SJCRH30 (cell line): ENCODE measurements at regions not wholly inside any gene's neighbourhood (a gene's known extent, or its start where the extent isn't known, plus 50 kb on each side); places are given as distances from the start of the nearest gene placed in this dataset.
A peak's percentile ranks its signal among the peaks of the same experiment; 100 is the strongest.
"Not testable (repeated sequence)": the region's sequence is repeated elsewhere in the genome, so short reads cannot be mapped to it uniquely, and the experiment has no call there.

Experiments used
- DNase-seq, 2 experiments: peaks; one replicate each; pipeline ENCODE4 v3.0.0-alpha.2; 2015 to 2020
- H3K27ac ChIP-seq: fragments of 250-450 bp; sonication (Bioruptor Pico); 2 replicates; pipeline ENCODE4 v1.5.1; 2020; ENCODE audit warnings: mild to moderate bottlenecking, moderate library complexity
- H3K27me3 ChIP-seq: fragments of 250-450 bp; sonication (Bioruptor Pico); 2 replicates; pipeline ENCODE4 v1.5.1; 2020; ENCODE audit warnings: mild to moderate bottlenecking, moderate library complexity
- H3K36me3 ChIP-seq: fragments of 250-450 bp; sonication (Bioruptor Pico); 2 replicates; pipeline ENCODE4 v1.5.1; 2020; ENCODE audit warnings: mild to moderate bottlenecking, moderate library complexity
- H3K4me1 ChIP-seq: fragments of 250-450 bp; sonication (Bioruptor Pico); 2 replicates; pipeline ENCODE4 v1.5.1; 2020; ENCODE audit warnings: mild to moderate bottlenecking, moderate library complexity
- H3K4me3 ChIP-seq: fragments of 250-450 bp; sonication (Bioruptor Pico); 2 replicates; pipeline ENCODE4 v1.5.1; 2020; ENCODE audit warnings: mild to moderate bottlenecking, moderate library complexity
- H3K9me3 ChIP-seq: fragments of 250-450 bp; sonication (Bioruptor Pico); replicated peaks from 2 replicates; pipeline ENCODE4 v1.5.1; 2020; ENCODE audit warnings: mild to moderate bottlenecking, moderate library complexity

DNA sequence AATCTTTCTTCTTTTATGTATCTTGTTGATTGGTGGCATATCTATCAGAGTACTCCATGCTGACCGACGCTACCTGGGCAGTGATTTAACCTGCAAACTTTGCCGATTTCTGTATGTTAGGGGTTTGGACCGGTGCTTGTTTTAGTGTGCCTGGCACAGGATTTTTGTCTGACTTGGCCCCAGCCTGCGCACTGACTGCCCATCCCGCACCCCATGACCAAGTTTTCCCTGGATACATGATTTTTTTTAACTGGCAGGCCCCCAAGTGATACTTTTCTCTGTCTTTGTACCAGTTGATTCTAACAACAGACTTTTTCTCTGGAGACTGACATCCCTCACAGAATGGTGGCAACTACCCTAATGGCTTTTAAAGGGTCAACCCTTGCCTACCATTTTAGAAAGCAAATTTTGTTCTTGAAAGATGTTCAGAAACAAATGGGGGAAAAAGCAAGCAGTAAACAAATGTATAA is 69.0 kb upstream of the C1QTNF9B start:
- no peak overlapping the region for H3K27ac ChIP-seq
- DNase-seq = no peak
- H3K9me3 ChIP-seq = no peaks in the 10 kb centered on the region
- H3K4me1 ChIP-seq = peaks cover 6% of the 10 kb centered on the region
- H3K36me3 ChIP-seq = no peaks in the 10 kb centered on the region
- H3K4me3 ChIP-seq = no peak overlapping the region
- no peaks in the 10 kb centered on the region for H3K27me3 ChIP-seq

DNA sequence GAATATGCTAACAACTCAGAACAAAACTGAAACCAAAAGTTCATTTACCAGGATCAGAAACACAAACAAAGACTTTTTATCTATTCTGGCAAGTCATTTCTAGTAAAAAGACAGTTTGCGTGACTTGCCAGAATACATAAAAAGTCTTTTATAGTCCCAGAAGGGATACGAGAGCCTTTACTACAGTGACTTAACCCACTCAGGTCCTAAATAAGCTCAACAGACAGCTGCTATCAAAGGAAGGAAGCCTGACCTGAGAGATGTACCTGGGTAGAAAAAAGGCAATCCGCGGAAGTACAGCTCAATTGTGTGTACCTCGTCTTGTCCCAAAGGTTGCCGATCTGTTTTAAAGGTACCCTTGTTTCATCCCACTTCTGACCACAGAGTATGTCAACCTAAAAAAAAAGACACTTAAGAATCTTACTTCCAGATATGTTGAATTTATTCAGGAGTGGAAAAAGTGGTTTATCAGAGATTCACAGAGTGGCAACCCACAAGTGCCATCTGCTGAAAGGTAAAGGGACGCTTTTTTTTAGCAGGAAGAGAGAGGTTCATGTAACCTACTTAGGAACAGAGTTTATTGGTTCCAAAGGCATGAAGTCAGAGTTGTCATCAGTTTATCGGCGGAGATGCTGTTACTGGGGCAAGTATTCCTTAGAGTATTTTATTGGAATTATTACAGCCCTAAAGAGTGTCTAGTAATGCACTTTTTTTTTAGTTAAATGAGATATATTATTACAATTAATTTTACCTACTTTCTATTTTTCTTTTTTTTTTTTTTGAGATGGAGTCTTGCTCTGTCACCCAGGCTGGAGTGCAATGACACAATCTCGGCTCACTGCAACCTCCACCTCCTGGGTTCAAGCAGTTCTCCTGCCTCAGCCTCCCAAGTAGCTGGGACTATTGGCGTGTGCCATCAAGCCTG is 69.7 kb upstream of the C1QTNF9B start:
- H3K4me3 ChIP-seq = no peak overlapping the region

DNA sequence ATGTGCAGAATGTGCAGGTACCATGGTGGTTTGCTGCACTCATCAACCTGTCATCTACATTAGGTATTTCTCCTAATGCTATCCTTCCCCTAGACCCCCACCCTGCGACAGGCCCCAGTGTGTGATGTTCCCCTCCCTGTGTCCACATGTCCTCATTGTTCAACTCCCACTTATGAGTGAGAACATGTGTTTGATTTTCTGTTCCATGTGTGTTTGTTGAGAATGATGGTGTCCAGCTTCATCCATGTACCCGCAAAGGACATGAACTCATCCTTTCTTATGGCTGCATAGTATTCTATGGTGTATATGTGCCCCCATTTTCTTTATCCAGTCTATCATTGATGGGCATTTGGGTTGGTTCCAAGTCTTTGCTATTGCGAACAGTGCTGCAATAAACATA is 70.5 kb upstream of the C1QTNF9B start:
- H3K9me3 ChIP-seq, H3K27me3 ChIP-seq, H3K27ac ChIP-seq, H3K36me3 ChIP-seq, H3K4me3 ChIP-seq, DNase-seq: not testable (repeated sequence)
- H3K4me1 ChIP-seq = peaks cover 12% of the 10 kb centered on the region

More for the DNA sequence above, 69.7 kb upstream of the C1QTNF9B start:
- no peaks in the 10 kb centered on the region for H3K27me3 ChIP-seq
- DNase-seq = no peak
- H3K27ac ChIP-seq = no peak overlapping the region
- peaks cover 12% of the 10 kb centered on the region for H3K4me1 ChIP-seq
- no peaks in the 10 kb centered on the region; the same call in 1 of the 2 replicates for H3K9me3 ChIP-seq
- H3K36me3 ChIP-seq = no peaks in the 10 kb centered on the region

DNA sequence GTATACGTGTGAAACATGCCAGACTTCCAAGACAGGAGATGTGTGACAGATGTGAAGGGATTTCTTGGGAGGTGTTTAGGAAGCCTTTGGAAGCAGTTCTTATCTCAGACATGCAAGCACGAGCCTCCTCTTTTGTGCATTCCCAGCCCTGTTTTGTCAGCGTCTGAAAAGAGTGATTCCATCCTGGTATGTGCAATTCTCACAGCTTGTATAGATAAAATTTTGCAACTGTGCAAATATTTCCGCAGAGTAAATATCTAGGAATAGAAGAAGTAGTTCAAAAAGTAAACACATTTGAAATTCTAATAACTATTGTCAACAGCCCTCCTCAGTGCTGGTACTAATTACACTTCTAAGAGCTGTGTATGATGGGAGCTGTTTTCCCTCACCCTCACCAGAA is 72.3 kb upstream of the C1QTNF9B start:
- DNase-seq = no peak
- Histone ChIP-seq H3K4me3 (no peak overlapping the region), H3K4me1 (peaks cover 12% of the 10 kb centered on the region), H3K9me3 (no peaks in the 10 kb centered on the region; the same call in 1 of the 2 replicates), H3K27me3 (no peaks in the 10 kb centered on the region), H3K36me3 (no peaks in the 10 kb centered on the region), H3K27ac (no peak overlapping the region)

DNA sequence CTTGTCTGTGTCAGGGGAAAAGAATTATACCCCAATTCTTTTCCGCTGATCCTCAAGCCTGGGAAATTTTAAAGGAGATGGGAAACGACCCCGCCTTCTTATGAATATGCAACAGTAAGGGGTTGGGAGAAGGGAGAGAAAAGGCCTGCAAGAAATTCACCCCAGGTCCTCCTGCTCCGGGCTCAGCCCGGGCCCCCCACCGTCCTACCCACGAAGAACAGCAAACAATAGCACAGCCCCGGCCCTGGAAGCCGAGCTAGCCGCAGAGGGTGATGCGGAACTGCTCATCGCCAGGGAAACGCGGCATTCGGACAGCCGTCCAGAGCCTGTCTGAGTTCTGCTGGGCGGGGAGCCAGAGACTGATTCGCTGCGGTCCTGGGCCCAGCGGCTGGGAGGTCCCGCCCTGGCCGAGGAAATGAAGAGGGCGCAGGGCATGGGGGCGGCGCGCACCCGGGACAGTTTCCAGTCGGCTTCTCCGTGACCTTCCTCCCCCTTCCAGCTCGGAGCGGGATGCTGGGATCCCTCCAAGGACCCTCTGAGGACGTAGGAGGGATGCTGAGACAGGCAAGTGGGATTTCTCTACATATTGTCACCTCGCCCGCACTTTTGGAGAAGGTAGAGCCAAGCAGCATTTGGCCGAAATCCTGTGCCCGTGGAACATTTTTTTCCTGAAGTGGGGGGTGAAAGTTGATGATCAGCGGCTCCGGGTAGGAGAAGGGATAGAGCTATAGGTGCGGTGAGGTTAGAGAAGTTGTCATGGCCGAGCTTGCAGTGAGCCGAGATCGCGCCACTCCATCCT is 82.3 kb upstream of the C1QTNF9B start:
- H3K4me1 ChIP-seq = peaks cover 21% of the 10 kb centered on the region
- H3K27me3 ChIP-seq = no peaks in the 10 kb centered on the region
- no peaks in the 10 kb centered on the region for H3K36me3 ChIP-seq
- peak overlapping the region; percentile 64 for H3K4me3 ChIP-seq
- peak; percentile 94 to 95 for DNase-seq
- no peaks in the 10 kb centered on the region for H3K9me3 ChIP-seq
- H3K27ac ChIP-seq = peak overlapping the region; percentile 90

DNA sequence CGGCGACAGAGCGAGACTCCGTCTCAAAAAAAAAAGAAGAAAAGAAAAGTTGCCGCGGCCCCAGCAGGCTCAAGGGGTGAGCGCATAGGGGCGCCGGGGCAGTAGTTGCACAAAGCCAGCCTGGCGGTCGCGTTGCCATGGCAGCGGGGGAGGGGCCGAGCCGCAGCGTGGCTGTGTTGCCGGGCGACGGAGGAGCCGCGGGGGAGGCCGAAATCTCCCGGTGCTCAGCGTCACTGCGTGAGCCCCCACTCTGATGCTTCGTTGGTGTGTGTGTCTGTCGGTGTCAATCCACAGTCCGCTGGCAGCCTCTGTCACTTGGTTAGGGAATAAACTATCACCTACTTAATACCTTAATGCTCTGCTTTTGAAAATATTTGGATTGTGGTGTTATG is 82.9 kb upstream of the C1QTNF9B start:
- Histone ChIP-seq H3K27me3 (no peaks in the 10 kb centered on the region), H3K9me3 (no peaks in the 10 kb centered on the region), H3K27ac (peak overlapping the region; percentile 90), H3K4me3 (peak overlapping the region; percentile 64), H3K36me3 (no peaks in the 10 kb centered on the region), H3K4me1 (peaks cover 27% of the 10 kb centered on the region)
- DNase-seq = peak; percentile 96 to 98

DNA sequence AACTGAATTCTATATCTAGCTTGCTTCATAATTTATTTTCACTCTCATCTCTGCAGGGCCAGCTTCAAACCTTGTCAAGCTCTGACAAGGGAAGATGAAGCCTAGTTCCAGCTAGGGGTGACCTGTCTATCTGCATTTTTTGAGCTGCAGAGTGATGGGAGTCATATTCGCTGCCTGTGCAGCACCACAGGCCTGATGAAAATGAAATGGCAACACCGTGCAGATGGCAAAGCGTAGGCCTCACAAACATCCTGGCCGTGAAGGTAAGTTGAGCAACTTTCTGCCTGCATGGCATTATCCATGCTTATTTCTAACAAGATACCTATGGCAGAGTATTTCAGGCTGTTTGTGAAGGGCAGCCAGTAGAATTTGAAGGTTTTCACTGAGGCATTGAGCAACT is 86.4 kb upstream of the C1QTNF9B start:
- Histone ChIP-seq H3K9me3 (no peaks in the 10 kb centered on the region), H3K4me1 (peaks cover 40% of the 10 kb centered on the region), H3K27me3 (no peaks in the 10 kb centered on the region), H3K27ac (no peak overlapping the region), H3K4me3 (no peak overlapping the region), H3K36me3 (no peaks in the 10 kb centered on the region)
- DNase-seq = no peak

DNA sequence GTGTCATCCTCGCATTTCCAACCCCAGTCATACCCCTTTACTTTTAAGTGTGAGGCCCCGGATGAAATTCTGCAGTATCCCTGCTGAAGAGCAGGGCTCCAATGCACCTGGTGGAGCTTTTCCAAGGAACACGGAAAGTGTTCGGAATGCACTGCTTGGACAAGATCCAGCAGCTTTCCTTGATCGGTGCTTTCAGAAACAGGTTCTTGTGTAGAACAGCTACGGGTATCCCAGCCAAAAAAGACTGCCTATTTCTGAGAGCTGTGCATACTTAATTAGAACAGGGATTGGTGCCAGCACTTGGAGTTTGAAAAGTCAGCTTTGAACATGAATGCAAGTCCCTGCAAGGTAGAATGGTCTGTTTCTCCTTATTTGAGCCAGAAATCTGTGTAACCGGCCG is 87.2 kb upstream of the C1QTNF9B start:
- no peaks in the 10 kb centered on the region for H3K9me3 ChIP-seq
- DNase-seq = peak in 1 of 2 experiments; percentile 33
- no peak overlapping the region for H3K27ac ChIP-seq
- no peak overlapping the region for H3K4me3 ChIP-seq
- no peaks in the 10 kb centered on the region for H3K36me3 ChIP-seq
- H3K4me1 ChIP-seq = peaks cover 36% of the 10 kb centered on the region
- no peaks in the 10 kb centered on the region for H3K27me3 ChIP-seq

DNA sequence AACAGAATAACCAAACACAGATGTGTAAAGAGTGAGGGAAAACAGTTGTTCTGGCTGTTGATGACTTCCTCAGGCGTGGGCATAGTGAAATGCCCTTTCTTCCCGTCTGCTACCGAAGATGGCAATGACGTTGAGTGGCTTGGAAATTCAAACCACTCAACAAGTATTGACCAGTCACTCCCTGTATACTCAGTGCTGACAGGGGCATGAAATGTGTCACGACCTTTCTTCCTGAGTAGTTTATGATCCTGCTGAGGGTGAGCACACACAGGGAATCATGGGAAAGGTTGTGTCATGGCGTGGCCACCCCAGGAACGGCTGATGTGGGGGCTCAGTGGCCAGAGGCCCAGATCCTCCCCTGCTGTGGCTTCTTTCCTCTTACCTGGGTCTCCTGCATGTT is 87.8 kb upstream of the C1QTNF9B start:
- Histone ChIP-seq H3K27ac (no peak overlapping the region; the same call in 1 of the 2 replicates), H3K36me3 (no peaks in the 10 kb centered on the region), H3K9me3 (no peaks in the 10 kb centered on the region), H3K4me3 (no peak overlapping the region), H3K4me1 (peaks cover 36% of the 10 kb centered on the region), H3K27me3 (no peaks in the 10 kb centered on the region)
- DNase-seq = no peak

DNA sequence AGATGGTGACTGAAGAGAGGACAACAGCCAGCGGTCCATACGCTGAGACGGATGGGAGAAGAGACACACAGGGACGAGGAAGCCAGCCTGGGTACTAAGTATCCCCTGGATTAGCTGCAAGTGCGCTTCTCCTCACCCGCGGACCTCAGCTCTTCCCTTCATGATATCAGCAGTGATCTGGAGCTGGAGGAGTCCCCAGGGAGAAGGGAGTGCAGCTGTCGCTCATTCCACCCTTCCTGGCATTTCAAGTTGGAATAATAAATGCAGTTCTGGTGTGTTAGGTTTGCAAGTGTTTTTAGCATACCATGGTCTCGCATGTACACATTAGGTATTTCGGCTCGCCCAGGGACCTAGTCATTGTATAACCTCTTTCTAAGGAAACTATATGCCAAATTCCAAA is 88.5 kb upstream of the C1QTNF9B start:
- Histone ChIP-seq H3K36me3 (no peaks in the 10 kb centered on the region), H3K9me3 (no peaks in the 10 kb centered on the region), H3K4me1 (peaks cover 33% of the 10 kb centered on the region), H3K27me3 (no peaks in the 10 kb centered on the region), H3K27ac (peak overlapping the region; percentile 62), H3K4me3 (0 out of 2 replicates have a peak overlapping the region, but pooled peaks have one; percentile 3)
- DNase-seq = peak; percentile 91 to 95

DNA sequence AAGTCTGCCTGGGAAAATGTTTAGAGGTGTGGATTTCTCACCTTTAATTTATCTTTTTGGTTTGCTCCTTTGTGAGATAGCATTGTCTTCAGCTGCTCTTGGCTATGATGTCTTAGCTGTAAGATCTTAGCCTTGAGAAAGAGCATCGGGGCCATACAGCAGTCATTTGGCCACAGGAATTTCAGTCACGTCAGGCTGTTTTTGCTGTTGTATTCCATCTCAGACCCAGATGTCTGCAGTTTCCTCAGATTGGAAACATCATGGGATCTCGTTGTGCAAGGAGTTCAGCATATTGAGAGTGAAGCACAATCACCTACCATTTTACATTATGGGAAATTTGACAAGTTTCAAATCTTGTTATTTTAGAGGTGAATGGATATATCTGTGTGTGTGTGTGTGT is 89.3 kb upstream of the C1QTNF9B start:
- Histone ChIP-seq H3K36me3 (no peaks in the 10 kb centered on the region), H3K4me3 (0 out of 2 replicates have a peak overlapping the region, but pooled peaks have one; percentile 3), H3K9me3 (no peaks in the 10 kb centered on the region), H3K4me1 (peaks cover 29% of the 10 kb centered on the region), H3K27ac (peak overlapping the region; percentile 62), H3K27me3 (no peaks in the 10 kb centered on the region)
- peak; percentile 31 to 59 for DNase-seq

DNA sequence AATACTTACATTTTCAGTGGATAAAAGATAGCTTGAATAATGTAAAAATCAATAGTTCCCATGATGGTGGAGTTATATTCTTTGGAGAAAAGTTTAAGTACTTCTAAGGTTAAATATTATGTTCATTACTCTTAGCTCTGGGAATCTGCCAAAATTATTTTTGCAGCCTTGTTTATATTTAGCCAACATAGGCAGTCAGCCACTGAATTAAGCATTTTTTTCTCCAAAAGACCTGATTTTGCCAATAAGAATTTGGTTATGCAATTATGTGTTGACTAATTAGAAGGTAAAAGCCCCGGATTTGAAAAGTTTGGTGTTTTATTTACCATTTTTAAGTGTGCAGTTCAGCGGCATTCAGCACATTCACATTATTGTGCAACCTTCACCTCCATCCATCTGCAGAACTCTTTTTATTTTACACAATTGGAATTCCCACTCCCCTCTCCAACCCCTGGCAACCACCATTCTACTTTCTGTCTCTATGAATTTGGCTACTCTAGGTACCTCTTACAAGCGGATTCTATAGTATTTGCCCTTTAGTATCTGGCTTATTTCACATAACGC is 90.1 kb upstream of the C1QTNF9B start:
- no peak for DNase-seq
- Histone ChIP-seq H3K27ac (peak overlapping the region; percentile 62), H3K4me3 (no peak overlapping the region), H3K36me3 (no peaks in the 10 kb centered on the region), H3K9me3 (no peaks in the 10 kb centered on the region), H3K4me1 (peaks cover 29% of the 10 kb centered on the region), H3K27me3 (no peaks in the 10 kb centered on the region)

DNA sequence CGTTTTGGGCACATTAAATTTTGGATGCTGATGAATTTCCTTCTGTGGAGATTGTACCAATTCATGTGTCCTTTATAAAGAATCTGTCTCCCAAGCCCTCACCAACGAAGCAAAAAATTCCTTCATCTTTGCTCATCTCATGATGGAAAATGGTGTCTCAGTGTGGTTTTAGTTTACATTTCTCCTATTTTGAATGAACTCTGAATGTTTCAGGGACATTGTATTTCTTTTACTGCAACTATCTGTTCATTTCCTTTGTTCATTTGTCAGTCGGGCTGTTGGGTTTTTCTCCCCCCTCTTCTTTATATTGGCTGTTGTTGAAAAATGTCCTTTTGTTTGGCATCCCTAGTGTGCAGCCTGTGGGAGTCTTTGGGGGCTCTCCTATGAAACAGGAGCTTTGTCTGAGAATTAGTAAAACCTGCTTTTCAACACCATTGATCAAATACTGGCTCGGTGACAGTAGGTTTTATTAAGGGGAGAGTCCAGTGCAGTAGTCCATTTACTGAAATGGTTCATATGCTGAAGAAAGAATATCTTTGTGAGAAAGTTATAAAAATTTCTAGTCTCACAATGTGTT is 91.3 kb upstream of the C1QTNF9B start:
- no peak overlapping the region for H3K27ac ChIP-seq
- no peaks in the 10 kb centered on the region for H3K27me3 ChIP-seq
- H3K4me3 ChIP-seq = no peak overlapping the region
- no peak for DNase-seq
- no peaks in the 10 kb centered on the region for H3K9me3 ChIP-seq
- H3K4me1 ChIP-seq = peaks cover 29% of the 10 kb centered on the region
- no peaks in the 10 kb centered on the region for H3K36me3 ChIP-seq

DNA sequence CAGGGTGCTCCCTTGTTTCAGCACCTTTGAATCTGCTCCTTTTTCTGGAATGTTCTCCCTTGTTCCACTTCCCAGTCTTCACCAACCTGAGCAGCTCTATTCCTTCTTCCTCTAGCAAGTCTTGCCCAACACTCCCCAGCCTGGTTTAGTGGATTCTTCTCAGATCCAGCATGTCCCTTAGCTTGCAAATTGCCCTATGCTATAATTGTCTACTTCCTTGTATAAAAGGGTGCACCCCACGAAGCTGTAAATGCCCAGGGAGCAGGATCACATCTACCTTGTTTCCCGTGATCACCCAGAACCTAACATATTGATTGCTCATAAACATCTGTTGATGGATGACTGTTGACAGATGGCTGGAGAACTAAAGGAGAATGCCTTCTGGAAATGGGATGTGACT is 93.2 kb upstream of the C1QTNF9B start:
- DNase-seq = no peak
- Histone ChIP-seq H3K27ac (no peak overlapping the region), H3K4me1 (peaks cover 16% of the 10 kb centered on the region)

More for the DNA sequence above, 93.2 kb upstream of the C1QTNF9B start:
- H3K4me3 ChIP-seq = no peak overlapping the region
- no peaks in the 10 kb centered on the region for H3K36me3 ChIP-seq
- H3K9me3 ChIP-seq = no peaks in the 10 kb centered on the region
- no peaks in the 10 kb centered on the region for H3K27me3 ChIP-seq
